ENCODE measurements at regions not wholly inside any gene's neighbourhood (a gene's known extent, or its start where the extent isn't known, plus 50 kb on each side); places are given as distances from the start of the nearest gene placed in this dataset.

- no peak for TF ChIP-seq CTCF (IDR thresholded peaks at IDR 0.05)
Measured at GRCh38 chr4:13706120-13706519, 78.6 kb upstream of the BOD1L1 start.

DNA sequence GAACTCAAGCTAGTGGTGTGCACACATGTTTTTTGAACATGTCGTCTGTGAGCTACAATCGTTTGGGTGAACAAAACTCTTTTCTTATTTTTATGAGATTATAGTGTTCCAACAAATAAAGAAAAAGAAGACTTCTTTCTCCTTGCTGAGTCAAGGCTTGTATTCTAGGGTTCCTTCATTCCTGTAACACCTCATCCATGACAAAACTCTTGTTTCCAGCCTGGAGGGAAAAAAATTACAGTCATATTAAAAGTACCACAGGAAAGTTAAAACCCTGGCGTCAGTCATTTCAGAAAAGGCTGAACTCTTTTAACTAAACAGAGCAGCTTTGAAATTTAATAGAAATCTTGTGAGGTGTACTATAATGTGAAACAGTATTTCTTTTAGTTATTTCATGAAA is 79.2 kb upstream of the BOD1L1 start:
- TF ChIP-seq CTCF (IDR thresholded peaks at IDR 0.05): no peak
- no peak for DNase-seq (ENCODE audit: low spot score)
- H3K9me3 Mint-ChIP-seq (ENCODE audit: low read depth): no peaks in the 10 kb centered on the region
- H3K27ac Mint-ChIP-seq (ENCODE audit: unreplicated experiment): no peak overlapping the region
- H3K36me3 Mint-ChIP-seq (ENCODE audit: low read depth): no peaks in the 10 kb centered on the region
- H3K4me1 Mint-ChIP-seq (ENCODE audit: low read depth): no peaks in the 10 kb centered on the region
- H3K27me3 Mint-ChIP-seq (ENCODE audit: low read depth): no peaks in the 10 kb centered on the region
- no peak overlapping the region for H3K4me3 Mint-ChIP-seq (ENCODE audit: unreplicated experiment)

More at GRCh38 chr4:13706120-13706519, 78.6 kb upstream of the BOD1L1 start:
- Mint-ChIP-seq H3K4me3 (ENCODE audit: unreplicated experiment) (no peak overlapping the region), H3K27ac (ENCODE audit: unreplicated experiment) (no peak overlapping the region), H3K36me3 (ENCODE audit: low read depth) (no peaks in the 10 kb centered on the region), H3K9me3 (ENCODE audit: low read depth) (no peaks in the 10 kb centered on the region), H3K27me3 (ENCODE audit: low read depth) (no peaks in the 10 kb centered on the region), H3K4me1 (ENCODE audit: low read depth) (no peaks in the 10 kb centered on the region)
- DNase-seq (ENCODE audit: low spot score): no peak

GRCh38 chr4:13710246-13710885 is 82.8 kb upstream of the BOD1L1 start:
- H3K4me1 Mint-ChIP-seq (ENCODE audit: low read depth): no peaks in the 10 kb centered on the region
- H3K36me3 Mint-ChIP-seq (ENCODE audit: low read depth): no peaks in the 10 kb centered on the region
- no peak for DNase-seq (ENCODE audit: low spot score)
- TF ChIP-seq CTCF (IDR thresholded peaks at IDR 0.05): no peak
- peaks cover 9% of the 10 kb centered on the region for H3K27me3 Mint-ChIP-seq (ENCODE audit: low read depth)
- H3K4me3 Mint-ChIP-seq (ENCODE audit: unreplicated experiment): no peak overlapping the region
- H3K27ac Mint-ChIP-seq (ENCODE audit: unreplicated experiment): no peak overlapping the region
- no peaks in the 10 kb centered on the region for H3K9me3 Mint-ChIP-seq (ENCODE audit: low read depth)

DNA sequence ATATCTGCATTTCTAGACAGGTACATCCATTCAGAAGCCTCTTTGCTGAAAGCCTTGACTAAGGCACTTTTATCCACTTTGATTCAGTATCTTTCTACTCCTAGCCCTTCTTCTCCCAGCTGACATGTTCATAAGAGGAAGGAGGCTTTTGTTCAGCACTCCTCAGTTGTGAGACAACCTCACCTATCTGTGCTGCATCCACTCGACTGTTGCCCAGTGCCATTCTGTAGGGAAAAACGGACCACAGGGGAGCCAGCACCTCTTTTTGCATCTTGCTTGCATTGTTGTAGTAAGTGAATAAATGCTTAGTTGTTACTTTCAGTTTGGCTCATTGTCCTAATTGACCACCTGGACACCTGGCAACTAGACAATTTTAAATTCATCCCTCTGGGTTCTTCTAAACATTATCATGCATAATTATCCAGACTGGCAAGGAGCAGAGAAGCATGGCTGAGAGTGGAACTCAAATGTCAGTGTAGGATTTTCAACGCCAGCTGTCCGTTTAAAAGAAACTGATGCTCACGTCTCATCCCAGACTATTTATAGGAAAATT is 83.8 kb upstream of the BOD1L1 start:
- no peak overlapping the region for H3K4me3 Mint-ChIP-seq (ENCODE audit: unreplicated experiment)
- DNase-seq (ENCODE audit: low spot score): no peak

DNA sequence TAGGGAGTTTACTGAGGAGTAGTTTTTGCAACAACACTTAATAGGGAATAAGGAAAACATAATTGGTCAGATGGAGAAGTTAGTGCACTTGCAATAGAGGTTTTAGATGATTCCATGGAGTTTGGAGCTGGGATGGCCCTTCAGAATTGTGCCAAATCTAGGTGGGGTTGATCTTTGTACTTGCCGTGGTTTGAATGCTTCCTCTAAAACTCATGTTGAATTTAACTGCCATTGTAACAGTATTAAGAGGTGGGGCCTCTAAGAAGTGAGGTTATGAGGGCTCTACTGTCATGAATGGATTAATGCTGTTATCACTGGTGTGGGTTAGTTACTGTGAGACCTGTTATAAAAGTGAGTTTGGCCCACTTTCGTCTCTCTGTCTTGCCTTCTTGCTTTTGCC is 94.4 kb upstream of the BOD1L1 start:
- no peak for DNase-seq (ENCODE audit: low spot score)
- H3K4me1 Mint-ChIP-seq (ENCODE audit: low read depth): no peaks in the 10 kb centered on the region
- H3K27me3 Mint-ChIP-seq (ENCODE audit: low read depth): peaks cover 27% of the 10 kb centered on the region
- no peak overlapping the region for H3K4me3 Mint-ChIP-seq (ENCODE audit: unreplicated experiment)
- no peaks in the 10 kb centered on the region for H3K36me3 Mint-ChIP-seq (ENCODE audit: low read depth)
- no peak overlapping the region for H3K27ac Mint-ChIP-seq (ENCODE audit: unreplicated experiment)
- H3K9me3 Mint-ChIP-seq (ENCODE audit: low read depth): no peaks in the 10 kb centered on the region
- no peak for TF ChIP-seq CTCF (IDR thresholded peaks at IDR 0.05)

More for the DNA sequence above, 83.8 kb upstream of the BOD1L1 start:
- TF ChIP-seq CTCF (IDR thresholded peaks at IDR 0.05): no peak
- H3K9me3 Mint-ChIP-seq (ENCODE audit: low read depth): no peaks in the 10 kb centered on the region
- no peaks in the 10 kb centered on the region for H3K36me3 Mint-ChIP-seq (ENCODE audit: low read depth)
- peaks cover 9% of the 10 kb centered on the region for H3K27me3 Mint-ChIP-seq (ENCODE audit: low read depth)
- no peak overlapping the region for H3K27ac Mint-ChIP-seq (ENCODE audit: unreplicated experiment)
- no peaks in the 10 kb centered on the region for H3K4me1 Mint-ChIP-seq (ENCODE audit: low read depth)

All from chondrocyte (in vitro differentiated cells).